Hematopoietic multipotent progenitor cell treated with erythropoietin and hydrocortisone succinate and interleukin-3 and kit ligand, for 4 days (in vitro differentiated cells): ENCODE measurements at regions not wholly inside any gene's neighbourhood (a gene's known extent, or its start where the extent isn't known, plus 50 kb on each side); places are given as distances from the start of the nearest gene placed in this dataset.

Experiments used
- DNase-seq: peaks from one replicate; pipeline ENCODE4 v3.0.0-alpha.2; 2015

GRCh38 chr2:43051338-43051737 is 175.1 kb downstream of the ZFP36L2 start:
- peak; percentile 30 for DNase-seq

DNA sequence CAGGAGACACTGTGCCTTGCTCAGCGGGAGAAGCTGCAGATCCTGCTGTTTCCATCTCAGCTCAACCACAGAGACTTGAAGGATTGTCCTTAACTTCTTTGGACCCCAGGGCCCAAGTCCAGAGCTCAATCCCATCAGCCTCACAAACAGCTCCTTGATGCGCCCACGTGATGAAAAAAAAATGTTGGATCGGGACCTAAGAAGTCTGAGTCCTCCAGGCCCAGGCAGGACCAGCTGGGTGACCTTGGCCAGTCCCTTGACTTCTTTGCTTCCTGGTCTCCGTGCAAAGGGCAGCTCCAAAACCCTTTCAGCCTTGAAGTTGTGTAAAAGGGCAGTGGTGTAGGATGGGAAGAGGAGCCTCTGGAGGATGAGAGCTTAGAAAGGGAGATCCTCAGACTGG is 175.5 kb downstream of the ZFP36L2 start:
- no peak for DNase-seq

DNA sequence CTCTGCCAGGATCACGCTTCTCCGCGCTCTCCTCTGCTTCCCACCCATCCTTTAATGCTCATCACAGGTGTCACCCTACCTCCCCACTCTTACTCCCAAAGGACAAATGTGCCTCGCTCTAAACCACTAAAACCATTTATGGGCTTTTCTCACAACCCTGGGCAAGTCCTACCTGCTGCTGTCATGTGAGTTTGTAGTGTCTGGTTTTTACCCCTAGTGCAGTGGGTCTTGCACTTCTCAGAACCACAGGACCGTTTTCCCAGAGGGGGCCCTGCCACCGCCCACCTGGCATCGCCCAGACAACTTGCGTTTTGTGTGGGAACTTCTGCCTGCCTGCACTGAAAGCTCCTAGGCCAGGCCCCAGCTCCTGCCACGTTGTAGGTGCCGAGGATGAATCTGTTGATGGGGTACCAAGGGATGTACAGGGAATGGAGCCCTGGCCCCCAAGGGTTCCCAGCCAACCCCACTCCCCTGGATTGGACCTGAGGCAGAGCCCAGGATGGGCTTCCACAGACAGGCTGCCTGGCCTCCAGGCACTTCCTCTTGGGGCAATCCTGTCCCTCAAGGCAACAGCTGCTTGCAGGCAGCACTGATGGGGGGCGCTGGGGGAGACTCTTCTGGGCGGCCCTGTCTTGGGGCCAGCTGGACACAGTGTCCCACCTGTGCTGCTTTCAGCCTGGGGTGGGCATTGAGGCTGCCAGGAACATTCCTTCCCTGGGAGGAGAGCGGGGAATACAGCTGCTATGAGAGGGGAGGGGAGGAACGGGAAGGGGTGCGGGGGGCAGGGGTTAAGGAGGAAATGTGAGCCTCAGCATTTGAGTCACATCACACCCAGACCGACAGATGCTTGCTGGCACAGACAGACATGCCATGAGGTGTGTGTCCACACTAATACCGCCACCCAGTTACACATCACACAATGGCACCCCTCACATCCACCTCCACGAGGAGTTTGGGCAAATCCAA is 176.3 kb downstream of the ZFP36L2 start:
- no peak for DNase-seq

DNA sequence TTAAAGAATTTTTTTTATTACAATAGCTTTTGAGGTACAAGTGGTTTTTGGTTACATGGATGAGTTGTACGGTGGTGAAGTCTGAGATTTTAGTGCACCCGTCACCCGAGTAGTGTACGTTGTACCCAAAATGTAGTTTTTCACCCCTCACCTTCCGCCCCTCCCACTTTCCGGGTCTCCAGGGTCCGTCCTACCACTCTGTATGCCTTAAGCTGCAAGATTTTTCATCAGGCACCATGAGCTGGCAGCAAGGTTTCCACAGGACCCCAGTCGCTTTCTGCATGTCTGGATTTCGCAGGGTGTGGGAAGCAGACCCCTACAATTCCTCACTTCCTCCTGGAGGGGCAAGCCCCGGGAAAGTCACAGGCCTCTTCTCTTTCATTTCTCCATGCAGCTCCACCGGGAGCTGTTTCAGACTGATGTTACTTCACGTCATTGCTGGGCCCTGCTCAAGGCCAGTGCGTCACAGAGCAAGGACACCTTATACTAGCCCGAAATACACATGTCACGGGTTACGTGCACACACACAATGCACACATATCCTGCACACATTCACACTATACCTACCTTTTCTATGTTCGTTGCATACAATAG is 179.1 kb downstream of the ZFP36L2 start:
- no peak for DNase-seq

DNA sequence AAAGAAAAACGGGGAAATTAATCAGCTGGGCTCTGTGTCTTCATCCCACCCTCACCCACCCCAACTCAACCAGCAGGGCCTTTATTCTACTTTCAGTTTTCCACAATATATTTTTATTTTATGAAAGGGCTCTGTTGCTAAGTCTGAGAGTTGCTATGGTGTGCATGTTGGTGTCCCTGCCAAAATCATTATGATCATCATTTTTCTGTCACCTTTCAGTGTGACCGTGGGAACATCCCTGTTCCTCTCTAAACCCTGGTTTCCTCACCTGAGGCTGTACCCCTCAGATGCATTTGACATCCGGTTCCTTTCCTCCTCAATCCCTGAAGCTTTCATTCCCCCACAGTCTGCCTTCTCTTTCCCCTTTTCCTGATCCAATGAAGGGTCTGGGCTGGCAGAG is 180.5 kb downstream of the ZFP36L2 start:
- DNase-seq: no peak

- no peak for DNase-seq
These were observed 182.2 kb downstream of the ZFP36L2 start for GRCh38 chr2:43044093-43044681.

DNA sequence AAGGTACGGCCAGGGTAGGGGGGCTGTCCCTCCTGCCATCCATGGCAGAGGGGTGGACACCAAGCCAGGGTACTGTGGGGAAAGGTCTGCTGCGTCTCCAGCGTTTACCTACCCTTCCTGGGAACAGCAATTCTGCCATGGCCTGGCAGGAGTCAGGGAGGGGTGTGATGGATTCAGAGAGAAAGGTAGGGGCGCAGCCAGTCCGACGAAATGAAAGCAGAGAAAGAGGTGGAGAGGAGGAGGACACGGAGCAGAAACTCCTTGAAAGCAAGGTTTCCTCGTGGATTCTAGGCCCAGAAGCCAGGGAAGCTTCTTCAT is 182.9 kb downstream of the ZFP36L2 start:
- DNase-seq: no peak

DNA sequence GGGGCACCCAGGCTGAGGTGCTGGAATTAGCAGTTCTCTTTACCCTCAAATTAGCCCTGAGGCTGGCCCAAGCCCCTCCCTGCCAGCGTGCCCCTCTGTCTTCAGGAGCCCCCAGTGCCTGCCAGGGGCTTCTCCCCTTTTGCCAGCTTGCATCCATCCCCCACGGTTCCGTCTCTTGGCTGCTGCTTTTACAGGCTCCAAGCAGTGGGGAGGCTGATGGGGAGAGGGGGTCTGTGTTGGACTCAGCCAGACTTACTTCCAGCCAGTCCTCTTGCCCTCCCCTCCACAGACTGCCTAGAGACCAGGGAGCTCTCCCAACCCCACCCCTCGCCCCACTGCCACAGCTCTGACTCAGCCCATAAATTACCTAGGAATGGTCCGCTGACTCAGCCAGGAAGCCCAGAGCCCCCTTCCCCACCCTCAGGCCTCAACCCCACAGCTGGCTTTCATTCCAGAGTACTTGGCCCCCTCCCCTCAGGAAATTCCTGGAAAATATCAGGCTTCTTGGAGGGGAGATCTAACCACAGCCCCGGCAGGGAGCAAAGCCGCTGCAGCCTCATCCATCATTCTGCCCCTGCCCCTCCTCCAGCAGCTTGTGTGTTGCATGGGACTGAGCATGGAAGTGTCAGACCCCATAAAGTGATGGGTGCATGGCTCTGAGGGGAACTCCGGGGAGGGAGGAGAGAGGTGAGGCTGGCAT is 184.6 kb downstream of the ZFP36L2 start:
- peak; percentile 63 for DNase-seq

DNA sequence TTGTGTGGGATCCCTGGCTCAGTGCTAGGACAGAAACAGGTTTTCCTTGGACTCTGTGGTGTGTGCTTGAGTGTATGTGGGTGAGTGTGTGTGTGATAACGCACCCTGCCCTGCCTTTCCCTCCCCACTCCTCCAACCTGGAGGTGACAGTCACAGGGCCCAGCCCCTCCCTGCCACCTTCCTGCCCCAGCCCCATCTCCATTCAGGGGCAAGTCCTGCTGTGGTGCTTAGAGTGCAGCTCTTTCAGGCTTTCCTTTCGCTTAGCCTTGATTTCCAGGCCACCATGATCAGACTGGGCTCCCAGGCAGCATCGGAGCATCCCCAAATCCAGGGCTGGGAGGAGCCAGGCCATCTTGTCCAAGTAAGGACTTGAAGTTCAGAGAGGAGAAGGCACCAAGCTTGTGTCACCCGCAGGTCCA is 185.2 kb downstream of the ZFP36L2 start:
- no peak for DNase-seq

DNA sequence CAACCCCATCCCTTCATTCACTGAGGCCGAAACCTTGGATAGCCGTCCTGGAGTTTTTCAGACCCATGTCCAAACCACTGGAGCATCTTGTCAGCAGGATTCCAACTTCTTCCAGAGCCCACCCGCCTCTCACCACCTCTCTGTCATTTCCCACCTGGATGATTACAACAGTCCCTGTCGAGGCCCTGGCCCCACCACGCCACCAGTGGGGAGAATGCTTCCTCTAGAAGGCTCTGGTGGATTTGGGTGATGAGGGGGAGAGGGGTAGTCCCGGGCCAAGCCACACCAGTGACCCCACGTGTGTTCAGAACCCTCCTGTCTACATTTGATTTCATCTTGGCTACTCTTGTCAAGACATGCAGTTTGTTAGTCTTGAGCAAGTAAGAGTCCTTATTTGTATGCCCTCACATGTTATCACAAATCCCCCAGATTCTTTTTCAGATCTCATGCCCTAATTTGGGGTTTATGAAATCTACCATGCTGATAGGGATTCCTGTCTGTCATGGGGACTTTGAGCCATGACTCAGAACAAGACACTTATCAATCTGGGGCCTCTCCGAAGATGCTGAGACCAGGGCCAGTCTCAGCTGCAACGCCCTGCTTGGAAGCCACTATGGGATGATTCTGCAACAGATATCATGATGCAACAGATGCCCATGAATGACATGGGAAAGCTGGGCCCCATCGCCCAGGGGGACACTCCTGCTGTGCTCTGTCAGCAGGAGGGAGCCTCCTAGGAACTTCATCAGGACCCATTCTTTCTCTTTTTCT is 186.1 kb downstream of the ZFP36L2 start:
- DNase-seq: peak; percentile 75

- DNase-seq: peak; percentile 40
These were observed 186.9 kb downstream of the ZFP36L2 start for GRCh38 chr2:43039376-43040080.

- no peak for DNase-seq
These were observed 187.7 kb downstream of the ZFP36L2 start for GRCh38 chr2:43038696-43039094.

GRCh38 chr2:43038034-43038695 is 188.2 kb downstream of the ZFP36L2 start:
- no peak for DNase-seq

- DNase-seq: no peak
These were observed 190.5 kb downstream of the ZFP36L2 start for GRCh38 chr2:43035922-43036321.

- no peak for DNase-seq
These were observed 191.5 kb downstream of the ZFP36L2 start for GRCh38 chr2:43034921-43035320.

DNA sequence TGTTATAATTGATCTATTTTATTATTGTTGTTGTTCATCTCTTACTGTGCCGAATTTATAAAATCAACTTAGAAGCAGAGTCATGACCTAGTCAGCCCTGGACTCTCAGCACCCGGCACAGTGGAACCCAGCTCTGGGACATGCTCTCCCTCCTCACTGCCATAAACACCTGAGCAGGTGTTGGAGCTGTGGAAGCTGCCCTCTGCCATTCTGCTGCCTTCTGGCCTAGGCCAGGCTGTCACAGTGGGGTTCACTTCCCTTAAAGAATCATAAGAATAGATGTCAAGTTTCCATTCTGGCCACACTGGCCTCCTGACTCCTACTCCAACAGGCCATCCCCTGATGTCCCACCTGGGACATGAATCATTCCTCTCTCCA is 192.2 kb downstream of the ZFP36L2 start:
- no peak for DNase-seq

DNA sequence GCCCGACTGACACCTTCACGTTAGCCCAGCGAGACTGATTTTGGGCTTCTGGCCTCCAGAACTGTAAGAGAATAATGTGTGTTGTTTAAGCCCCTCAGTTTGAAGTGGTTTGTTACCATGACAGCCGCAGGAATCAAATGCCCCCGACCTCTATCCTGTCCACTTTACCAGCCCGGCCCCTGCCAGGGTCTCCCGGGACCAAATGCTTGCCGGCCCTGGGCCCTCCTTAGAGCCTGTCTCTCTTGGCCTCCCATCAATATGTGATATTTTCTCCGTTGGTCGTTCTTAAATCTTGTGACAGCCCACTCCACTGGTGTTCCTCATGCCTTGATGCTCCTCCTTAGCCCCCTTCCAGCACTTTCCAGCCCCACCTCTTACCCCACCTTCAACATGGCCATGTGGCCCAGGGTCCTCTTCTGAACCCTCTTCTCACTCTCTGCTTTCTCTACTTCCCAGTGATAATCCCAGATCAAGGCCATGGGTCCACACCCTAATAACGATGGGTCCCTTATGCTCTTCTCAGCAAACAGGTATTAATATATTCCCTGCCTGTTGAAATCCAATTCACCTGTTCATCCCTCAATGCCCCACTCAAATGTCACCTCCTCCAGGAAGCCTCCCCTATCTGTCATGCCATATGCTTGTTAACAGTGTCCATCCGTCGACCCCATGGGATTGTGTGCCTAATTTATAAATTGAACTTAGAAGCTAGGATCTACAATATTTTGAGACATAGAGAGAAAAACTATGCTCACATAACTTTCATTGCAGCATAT is 192.8 kb downstream of the ZFP36L2 start:
- no peak for DNase-seq

DNA sequence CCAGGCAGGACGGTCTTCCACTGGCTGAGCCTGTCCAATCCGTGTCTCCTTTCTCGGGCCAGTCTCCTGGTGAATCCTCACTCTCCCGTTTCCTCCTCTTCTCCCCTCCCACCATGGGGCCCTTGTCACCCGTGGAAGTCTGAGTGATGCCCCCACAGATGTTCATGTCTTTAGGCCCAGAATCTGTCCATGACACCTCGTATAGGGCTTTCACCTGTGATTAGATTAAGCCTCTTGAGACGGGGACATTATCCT is 193.5 kb downstream of the ZFP36L2 start:
- DNase-seq: no peak

DNA sequence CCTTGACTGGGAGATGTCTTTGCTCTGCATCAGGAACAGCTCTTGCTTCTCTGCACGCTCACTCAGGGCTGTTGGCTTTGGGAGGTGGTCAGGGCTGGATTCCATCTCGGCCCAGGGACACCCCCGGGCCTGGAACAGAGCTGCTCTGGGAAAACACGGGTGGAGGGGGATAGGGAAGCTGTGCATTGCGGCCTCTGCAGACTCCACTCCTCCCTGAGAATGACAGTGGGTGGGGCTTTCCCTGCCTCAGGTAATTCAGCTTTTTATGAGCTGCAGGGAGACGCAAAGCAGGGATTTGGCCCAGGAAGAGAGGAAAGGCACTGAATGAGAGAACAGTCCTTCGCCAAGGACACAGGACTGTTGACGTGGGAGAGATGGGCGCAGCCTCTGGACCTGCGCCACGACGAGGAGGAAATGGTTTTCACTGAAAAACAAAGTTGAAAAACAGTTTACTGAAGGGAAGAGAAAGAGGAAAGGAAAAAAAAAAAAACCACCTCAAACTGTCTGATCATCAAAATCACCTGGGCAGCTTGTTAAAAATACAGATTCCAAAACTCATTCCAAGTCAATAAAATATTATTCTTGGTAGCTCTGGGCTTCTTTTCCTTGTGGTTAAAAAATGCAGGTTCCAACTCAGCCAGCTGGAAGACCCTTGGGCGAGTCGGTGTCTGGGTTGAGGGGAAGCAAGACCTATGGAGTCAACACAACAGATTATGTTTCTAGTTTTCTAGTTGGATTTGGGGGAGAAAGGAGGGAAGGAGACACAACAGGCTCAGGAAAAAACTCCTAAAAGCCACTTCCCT is 194.0 kb downstream of the ZFP36L2 start:
- DNase-seq: no peak
